ENCODE measurements at regions not wholly inside any gene's neighbourhood (a gene's known extent, or its start where the extent isn't known, plus 50 kb on each side); places are given as distances from the start of the nearest gene placed in this dataset.
A peak's percentile ranks its signal among the peaks of the same experiment; 100 is the strongest.
"Not testable (repeated sequence)": the region's sequence is repeated elsewhere in the genome, so short reads cannot be mapped to it uniquely, and the experiment has no call there.

DNA sequence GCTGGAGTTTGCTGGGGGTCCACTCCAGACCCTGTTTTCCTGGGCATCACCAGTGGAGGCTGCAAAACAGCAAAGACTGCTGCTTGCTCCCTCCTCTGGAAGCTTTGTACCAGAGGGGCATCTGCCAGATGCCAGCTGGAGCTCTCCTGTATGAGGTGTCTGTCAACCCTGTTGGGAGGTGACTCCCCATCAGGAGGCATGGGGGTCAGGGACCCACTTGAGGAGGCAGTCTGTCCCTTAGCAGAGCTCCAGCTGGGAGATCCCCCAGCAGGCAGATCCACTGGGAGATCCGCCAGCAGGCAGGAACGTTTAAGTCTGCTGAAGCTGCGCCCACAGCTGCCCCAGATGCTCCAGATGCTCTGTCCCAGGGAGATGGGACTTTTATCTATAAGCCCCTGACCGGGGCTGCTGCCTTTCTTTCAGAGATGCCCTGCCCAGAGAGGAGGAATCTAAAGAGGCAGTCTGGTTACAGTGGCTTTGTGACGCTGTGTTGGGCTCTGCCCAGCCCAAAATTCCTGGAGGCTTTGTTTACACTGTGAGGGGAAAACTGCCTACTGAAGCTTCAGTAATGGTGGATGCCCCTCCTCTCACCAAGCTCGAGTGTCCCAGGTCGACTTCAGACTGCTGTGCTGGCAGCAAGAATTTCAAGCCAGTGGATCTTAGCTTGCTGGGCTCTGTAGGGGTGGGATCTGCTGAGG is 260.5 kb upstream of the SLC8A1 start:
- not testable (repeated sequence) for DNase-seq

DNA sequence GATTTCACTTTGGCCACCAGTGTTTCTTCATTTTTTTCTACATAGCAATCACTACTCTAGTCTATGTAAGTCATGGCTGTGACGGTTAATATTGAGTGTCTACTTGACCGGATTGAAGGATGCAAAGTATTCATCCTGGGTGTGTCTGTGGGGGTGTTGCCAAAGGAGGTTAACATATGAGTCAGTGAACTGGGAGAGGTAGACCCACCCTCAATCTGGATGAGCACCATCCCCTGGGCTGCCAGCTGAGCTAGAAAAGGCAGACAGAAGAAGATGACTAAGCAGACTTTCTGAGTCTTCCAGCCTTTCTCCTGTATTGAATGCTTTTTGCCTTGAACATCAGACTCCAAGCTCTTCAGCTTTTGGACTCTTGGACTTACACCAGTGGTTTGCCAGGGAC is 265.0 kb upstream of the SLC8A1 start:
- no peak for DNase-seq

DNA sequence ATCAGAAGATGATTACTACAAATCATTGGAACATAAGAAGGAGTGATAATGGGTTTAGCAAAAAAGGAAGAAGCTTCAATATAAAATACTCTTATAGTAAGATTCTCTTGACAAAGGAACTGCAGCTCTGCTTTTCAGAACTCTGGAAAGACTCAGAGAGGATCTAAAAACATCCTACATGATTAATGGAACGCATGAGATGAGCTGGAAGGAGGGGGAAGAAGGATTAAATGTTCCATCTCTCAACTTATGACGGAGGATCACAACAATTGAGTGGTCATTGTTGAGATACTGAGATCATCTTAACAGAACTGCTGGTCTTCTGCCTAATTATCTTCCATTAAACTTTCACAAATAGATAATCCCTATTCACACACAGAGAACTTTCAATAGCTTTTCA is 267.5 kb upstream of the SLC8A1 start:
- DNase-seq: no peak

DNA sequence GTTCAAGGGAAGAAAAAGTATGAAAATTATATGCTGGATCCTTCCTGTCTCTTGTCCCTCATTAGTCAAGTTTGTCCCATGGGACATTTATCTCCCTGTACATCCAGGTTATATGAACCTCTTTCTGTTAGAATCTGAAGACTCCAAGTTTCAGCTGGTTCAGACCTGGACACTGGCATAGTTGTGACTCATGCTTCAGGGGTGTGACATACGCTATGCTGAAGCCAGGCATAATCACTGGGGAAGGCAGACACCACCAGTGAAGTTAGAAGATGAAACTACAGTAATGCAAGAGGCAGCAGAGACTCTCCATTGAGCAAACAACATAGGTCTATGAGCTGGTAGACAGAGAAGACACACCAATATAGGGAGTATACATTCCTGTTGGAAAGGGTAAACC is 269.7 kb upstream of the SLC8A1 start:
- no peak for DNase-seq

DNA sequence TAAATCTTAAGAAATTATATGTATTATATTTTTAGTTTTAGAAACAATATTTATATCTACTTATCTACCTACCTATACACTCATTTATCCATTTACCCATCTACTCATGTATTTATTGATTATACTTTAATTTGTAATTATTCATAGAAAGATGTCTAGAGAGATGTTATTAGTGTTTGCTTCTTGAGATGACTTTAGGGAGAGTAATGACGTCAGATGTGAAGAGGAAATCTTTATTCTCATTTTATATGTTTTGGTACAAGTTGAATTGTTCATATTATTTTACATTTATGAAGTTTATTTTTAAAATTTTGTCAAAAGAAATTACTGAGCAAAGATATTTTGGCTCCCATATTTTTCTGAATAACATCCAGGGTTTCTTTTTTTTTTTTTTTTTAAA is 271.3 kb upstream of the SLC8A1 start:
- no peak for DNase-seq

DNA sequence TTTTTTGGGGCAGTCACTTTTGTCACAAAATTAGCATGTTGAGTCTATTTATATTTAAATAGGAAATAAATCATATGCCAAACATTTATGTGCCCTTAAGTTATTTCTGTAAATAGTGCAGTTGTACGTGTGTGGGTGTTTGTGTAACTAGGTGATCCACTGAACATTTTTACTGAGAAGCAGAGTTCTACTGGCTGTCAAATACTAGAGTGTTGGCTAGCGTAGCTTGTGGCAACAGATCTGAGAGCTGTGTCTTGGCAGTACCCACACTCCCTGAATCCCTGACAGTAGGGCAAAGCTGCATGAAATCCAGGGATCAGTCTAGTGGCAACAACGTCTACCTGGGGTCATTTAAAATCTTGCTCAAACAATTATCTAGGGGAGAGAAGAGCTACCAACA is 273.1 kb upstream of the SLC8A1 start:
- DNase-seq: no peak

DNA sequence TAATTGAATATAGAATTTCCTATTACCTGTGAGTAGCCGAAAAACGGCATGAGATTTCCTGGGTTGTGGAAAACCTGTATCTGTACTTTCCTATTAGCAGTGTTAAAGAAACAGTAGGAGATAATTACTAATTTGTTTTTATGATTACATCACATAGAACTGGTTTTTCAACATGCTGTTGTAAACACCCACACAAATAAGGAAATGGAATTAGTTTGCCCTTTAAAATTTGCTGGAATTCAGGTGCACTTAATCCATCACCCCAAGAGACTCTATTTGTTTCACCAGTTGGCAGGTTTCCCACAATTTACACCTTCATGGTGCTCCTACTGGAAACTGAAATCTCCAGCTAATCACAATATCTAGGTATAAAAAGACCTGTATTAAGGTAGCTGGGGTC is 274.1 kb upstream of the SLC8A1 start:
- no peak for DNase-seq

DNA sequence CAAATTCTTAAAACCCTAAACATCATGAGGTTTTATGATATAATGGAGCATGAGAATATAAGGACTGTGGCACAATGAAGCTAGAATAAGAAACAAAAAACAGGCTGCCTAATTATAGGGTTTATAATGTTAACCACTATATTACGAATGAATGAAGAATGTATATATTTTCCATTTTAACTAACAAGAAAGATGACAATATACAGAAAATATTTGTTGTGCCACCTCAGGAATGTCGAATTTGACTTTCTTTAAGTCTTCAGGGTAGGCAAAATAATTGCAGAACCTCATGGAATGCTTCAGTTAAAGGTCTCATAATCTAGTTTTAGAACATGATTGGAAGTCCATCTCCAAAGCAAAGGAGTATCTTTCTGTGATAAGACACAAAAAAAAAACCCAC is 282.9 kb upstream of the SLC8A1 start:
- DNase-seq: no peak

DNA sequence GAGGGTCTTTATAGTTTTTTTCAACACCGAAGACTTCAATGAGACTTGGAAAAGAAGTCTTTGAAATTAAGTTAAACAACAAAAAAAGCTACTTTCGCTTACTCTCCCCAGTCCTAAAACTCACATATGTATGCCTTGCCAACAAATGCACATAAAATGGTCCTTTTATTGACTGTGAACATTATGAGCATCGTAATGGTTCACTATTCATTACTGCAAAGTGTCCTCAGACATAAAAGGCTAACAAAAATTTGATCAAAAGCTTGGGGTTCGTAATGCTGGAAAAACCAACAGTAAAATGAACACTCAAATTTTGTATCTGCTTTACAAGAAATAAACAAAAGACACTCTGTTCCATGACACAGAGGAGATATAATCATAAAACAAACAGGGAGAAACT is 285.3 kb upstream of the SLC8A1 start:
- DNase-seq: no peak

DNA sequence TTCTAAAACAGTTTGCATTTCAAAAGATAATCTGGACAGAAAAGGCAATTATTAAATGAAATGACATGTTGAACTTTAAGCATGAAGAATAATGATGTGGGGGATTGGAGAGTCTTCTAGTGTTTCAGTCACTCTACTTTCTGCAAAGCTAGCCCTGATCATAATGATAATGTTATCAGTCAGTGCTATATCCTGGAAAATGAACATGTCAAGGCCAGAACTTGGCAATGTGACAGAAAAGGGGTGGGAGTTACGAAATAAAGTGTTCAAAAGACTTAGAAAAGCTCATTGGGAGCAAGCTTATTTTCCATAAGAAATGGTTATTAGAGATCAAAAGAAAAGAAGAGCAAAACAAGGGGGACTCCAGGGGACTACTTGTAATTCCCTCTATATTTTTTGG is 288.5 kb upstream of the SLC8A1 start:
- no peak for DNase-seq

DNA sequence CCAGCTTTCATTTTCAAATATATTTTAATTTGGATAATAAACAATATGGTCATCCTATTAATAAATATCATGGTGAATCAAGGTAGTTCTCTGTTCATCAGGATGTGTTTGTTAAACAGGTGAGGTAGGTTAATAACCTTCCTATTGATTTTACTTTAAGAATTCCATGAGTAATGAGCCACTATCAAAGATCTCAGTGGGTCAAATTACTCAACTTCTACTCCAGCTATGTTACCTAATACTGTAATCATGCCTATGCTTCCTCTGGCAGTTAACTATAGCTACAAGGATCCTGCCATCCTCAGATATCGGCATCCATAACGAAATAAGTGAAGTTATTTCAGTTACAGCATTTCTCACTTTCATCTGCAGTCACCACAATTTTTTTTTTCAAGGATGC is 289.6 kb upstream of the SLC8A1 start:
- no peak for DNase-seq

DNA sequence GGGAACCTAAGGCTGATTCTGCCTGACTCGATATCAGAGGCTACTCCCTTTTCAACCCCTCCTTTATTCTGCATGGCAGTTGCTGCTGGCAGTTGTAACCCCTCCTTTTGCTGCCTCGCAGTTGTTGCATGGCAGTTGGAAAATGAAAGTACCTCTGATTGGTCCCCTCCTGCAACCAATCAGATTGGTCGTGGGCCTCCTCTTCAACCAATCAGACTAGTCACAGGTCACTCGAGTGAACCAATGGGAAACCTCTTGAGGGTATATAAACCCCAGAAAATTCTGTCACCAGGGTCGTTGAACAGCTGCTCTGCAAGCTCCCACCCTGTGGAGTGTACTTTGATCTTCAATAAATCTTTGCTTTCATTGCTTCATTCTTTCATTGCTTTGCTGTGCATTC is 294.3 kb upstream of the SLC8A1 start:
- peak; percentile 30 for DNase-seq

DNA sequence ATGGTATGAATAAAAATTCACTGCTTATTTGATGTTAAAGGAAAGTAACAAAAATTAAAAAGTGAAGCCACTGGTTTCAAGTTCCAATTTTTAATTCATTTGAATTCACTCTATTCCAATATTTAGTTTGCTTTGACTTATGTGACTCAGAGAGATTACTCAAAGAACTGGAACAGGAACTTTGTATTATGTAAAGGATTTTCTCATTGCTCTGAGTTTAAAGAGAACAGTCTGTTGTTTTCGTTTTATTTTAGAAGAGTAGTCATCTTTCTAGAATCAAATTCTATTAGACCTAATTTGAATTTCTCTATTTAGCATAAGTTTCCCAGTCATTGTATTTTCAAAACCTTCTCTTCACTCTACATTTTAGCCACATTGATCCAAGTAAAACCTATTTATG is 300.1 kb upstream of the SLC8A1 start:
- DNase-seq: no peak

DNA sequence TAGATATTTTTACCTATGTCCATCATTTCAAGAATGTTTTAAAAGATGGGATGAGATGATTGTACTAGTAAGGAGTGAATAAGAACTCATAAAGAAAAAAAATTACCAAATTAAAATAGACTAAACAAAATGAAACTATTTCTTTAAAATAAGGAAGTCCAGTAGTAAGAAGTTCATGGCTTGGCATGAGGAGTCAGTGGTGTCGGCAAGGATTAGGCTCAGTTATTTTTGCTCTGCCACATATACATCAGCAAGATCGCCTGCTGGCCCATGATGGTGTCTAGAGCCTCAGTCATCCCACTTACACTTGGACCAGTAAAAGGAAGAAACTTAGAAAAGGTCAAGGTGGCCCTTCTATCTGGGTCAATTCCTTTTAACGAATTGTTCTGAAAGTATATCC is 300.9 kb upstream of the SLC8A1 start:
- DNase-seq: no peak

DNA sequence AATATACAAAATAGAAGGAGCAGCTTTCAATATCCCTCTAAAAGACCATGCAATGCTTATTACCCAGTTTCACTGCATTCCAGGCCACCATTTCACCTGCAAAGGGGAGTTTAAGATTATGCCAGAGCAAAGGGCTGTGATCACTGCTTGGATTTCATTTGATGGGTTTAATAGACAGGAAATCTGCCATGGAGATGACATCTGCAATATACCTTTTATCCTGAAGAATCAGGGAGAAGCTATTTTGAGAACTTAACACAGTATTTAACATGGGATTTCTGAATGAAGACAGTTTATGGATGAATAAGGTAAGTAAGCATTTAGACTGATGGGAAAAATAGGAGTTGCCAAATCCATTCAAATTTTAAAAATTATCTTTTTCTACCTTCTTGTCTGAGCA is 303.0 kb upstream of the SLC8A1 start:
- no peak for DNase-seq

DNA sequence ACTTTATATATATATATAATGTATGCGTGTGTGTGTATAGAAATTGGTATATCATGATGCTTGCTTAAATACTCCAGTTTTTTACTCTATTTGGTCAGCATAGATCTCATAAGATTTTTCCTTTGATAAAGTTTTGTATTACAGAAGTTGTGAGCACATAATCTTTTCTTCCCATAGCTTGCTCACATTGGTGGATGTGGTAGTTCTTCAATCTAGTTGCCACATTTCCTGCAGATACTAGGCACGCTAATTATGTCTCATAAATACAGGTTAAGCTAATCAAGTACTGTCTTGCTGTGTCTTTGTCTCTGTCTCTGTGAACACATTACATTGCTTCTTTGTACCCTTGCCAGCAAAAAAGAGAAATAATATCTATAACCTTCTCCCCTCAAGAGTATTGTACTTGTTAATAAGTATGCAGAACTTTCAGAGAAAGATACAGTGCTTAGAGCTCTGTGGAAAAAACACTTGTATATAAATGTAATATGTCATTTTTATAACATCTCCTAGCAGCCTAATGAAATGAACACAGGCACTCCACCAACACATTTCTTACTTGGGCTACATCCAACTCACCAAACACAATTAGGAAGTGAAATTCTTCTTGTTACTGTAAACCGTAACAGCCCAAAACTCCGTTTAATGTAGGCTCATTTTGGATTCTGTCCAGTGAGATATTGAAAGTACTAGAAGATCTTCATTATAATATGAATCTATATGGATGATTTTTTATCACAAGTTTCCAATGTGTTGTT is 306.7 kb upstream of the SLC8A1 start:
- no peak for DNase-seq

DNA sequence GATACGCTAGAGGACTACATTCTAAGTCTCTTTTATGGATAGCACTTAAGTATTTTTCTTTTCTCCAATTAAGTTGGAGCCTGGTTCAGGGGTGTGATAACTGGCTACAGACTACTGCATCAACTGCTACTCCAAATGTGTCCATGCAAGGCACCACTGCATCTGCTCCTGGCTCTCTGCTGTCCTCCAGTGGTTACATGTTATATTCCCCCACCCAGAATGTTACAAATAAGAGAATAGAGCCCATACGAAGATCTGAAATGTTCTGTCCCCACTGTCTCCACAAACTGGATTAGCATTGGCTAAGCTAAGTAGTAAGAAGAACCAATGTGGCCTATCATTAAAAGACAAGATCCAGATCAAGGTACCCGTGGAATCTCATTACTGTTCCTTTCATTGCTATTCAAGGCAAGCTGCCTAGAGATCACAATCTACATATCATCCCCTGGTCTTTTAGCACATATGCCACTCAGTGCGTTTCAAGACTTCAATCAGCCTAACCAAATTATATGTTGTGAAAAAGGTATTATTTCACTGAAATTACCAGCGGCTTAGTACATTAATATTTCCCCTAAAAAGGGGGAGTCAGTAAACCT is 308.3 kb upstream of the SLC8A1 start:
- DNase-seq: peak; percentile 10

DNA sequence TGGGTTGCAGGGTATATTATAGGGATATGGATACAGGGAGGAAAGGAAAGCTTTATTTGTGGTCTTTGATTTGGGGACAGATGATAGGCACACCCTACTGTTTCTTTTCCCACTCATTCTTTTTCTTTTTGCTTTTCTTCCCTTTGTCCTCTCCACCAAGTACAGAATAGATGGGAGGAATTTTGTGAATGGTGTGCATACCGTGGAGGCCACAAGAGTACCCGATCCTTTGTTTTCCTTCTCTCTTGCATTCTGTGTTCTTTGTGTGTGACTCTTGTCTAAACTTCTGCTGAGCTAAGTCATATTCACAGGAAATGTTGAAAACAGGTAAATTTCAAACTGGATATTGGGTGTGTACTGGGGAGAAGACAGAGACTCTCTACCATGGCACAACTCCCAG is 321.4 kb upstream of the SLC8A1 start:
- DNase-seq: no peak

DNA sequence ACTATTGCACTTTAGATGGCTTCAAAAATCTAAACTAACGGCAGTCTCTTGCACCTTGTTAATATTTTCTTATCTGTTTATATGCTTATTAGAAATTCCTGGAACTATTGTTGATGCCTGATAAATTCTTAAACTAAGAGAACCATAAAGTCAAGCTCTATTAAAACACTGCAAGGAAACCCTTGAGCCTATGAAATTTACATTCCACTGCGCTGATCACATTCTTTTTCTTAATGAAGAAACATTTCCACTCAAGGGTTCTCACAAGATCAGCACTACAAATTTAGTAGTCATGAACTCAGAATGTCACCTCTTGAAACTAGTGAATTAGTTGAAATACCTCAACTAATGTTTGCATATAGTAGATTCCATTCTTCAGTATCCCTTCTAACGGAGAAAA is 331.8 kb upstream of the SLC8A1 start:
- no peak for DNase-seq

DNA sequence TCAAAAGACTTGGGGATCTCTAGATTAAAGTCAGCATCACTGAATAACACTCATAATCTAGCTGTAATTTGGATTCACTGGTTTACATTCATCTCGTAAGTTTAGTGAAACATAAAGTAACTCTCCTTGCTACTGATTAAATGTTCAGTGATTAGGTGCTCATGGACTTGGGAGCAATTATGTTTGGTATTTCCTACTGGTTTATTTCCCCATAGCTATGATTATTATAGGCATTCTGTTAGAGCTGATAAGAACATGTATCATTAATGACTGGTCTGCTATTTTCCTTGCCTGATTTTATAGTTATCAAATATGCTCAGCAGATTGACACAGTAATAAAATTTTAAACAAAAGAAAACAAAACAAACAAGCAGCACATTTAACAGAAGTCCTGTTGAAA is 334.7 kb upstream of the SLC8A1 start:
- DNase-seq: no peak

DNA sequence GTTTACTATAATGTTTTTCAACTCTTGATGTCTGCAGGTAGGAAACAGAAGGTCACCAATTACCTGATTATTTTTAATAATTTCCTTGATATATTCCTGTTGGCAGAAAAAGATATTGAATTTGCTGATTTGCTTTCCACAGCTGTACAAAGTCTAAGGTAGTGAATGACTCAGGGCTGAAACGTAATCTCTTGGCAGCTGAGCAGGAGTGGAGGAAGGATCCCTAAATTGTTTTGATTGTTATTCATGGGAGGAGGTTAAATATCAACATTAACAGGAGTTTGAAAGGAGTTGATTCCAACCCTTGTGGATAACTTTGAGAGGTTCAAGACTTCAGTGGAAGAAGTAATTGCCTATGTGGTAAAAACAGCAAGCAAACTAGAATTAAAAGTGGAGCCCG is 345.2 kb upstream of the SLC8A1 start:
- no peak for DNase-seq

DNA sequence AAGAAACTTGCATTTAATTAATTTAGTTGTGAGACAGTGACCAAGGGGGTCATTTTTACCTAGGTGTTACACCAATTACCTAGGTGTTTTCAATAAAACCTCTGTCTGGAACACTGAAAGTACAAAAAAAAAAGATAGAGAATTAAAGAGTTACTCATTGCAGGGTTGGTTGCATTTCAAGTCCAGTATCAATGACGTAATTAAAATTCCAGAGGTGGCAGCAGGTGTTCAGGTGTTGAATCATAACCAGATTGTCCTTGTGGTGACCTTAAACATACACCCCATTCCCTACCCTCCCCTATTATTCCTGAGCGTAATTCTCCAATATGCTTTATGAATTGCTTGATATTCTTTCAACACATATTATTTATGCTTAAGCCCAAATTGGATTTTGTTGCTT is 352.0 kb upstream of the SLC8A1 start:
- DNase-seq: no peak

DNA sequence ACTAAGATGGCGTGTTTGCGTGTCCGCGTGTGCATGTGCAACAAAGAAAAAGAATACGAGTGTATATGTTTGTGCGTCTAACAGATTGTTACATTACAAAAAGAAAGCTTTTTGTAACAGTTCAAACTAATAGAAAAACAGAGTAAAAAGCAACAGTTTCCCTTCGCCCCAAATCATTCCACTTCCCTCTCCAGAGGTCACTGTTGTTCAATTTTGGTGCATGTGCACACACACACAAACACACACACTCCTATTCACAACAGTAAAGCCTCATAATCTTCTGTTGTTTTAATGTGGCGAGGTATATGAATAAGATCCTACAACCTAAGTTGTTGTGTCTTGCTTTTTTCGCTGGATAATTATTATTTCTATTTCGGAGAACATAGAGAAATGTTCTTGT is 357.3 kb upstream of the SLC8A1 start:
- DNase-seq: no peak

DNA sequence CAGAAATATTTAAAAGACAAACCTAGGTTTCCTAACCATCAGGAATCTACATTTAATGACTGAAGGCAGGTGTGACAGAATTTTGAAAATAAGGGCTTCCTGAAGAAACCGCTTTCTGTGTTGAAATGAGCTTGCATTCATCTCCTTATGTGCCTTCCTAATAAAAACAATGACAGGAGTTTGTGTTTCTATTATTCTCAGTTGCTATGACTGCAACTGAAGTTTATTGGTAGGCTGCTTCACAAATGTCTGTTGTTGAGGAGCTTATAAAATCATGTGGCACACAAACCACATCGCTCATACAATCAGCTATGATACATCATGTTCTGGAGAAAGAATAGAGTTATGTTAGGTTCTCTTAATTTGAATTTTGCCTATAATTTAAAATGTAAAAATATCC is 362.7 kb upstream of the SLC8A1 start:
- DNase-seq: no peak

DNA sequence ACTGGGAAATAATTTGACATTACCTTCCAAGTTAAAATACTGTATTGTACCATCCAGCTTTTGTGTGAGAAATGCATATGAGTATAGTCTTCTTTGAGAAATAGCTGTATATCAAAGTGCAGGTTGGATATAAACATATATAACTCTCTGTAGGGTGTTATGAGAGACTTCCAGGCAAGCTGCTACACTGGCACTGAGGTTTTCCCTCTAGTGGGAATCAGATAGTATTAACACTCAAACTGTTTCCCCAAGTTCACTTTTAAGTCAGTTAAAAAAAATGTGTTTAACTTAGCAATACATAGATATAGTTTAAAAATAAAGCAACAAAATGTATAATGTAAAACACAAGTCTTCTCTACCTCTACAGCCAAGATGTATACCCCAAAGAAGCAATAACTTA is 368.4 kb upstream of the SLC8A1 start:
- DNase-seq: no peak

Measured in NCI-H2029 treated with DMSO at 0.1 percent for 48 hours (cell line).